GM21717 (cell line): ENCODE measurements at regions not wholly inside any gene's neighbourhood (a gene's known extent, or its start where the extent isn't known, plus 50 kb on each side); places are given as distances from the start of the nearest gene placed in this dataset.

ENCODE experiments used
- ATAC-seq: cut with Tn5 transposase; IDR thresholded peaks from one replicate; pipeline ENCODE4 v1.9.1; 2021; ENCODE audit warnings: mild to moderate bottlenecking, moderate library complexity; ENCODE audit not compliant: unreplicated experiment

GRCh38 chr5:96043446-96043845 is 81.8 kb upstream of the ELL2 start:
- no peak for ATAC-seq

- no peak for ATAC-seq
These were observed 75.5 kb upstream of the ELL2 start for GRCh38 chr5:96037128-96037527.

GRCh38 chr5:96036301-96036700 is 74.7 kb upstream of the ELL2 start:
- ATAC-seq, result no peak

GRCh38 chr5:96035796-96036195 is 74.1 kb upstream of the ELL2 start:
- ATAC-seq, result no peak

GRCh38 chr5:96033116-96033515 is 71.5 kb upstream of the ELL2 start:
- no peak for ATAC-seq

GRCh38 chr5:96031811-96032261 is 70.2 kb upstream of the ELL2 start:
- ATAC-seq, result no peak

GRCh38 chr5:96031180-96031579 is 69.5 kb upstream of the ELL2 start:
- no peak for ATAC-seq

GRCh38 chr5:96026406-96027041 is 64.9 kb upstream of the ELL2 start:
- ATAC-seq, result no peak

GRCh38 chr5:96024683-96025475 is 63.2 kb upstream of the ELL2 start:
- no peak for ATAC-seq

GRCh38 chr5:96023518-96023917 is 61.9 kb upstream of the ELL2 start:
- no peak for ATAC-seq

GRCh38 chr5:96022971-96023370 is 61.3 kb upstream of the ELL2 start:
- no peak for ATAC-seq

- ATAC-seq, result no peak
These were observed 56.3 kb upstream of the ELL2 start for GRCh38 chr5:96017951-96018350.

- ATAC-seq, result no peak
These were observed 54.6 kb upstream of the ELL2 start for GRCh38 chr5:96016216-96016615.

GRCh38 chr5:96015709-96016108 is 54.1 kb upstream of the ELL2 start:
- ATAC-seq, result no peak

GRCh38 chr5:96014395-96014794 is 52.7 kb upstream of the ELL2 start:
- ATAC-seq, result no peak

- ATAC-seq, result no peak
These were observed 51.6 kb upstream of the ELL2 start for GRCh38 chr5:96013254-96013653.

GRCh38 chr5:96012399-96012798 is 50.7 kb upstream of the ELL2 start:
- no peak for ATAC-seq
